OCI-LY3 (cell line): ENCODE measurements at regions not wholly inside any gene's neighbourhood (a gene's known extent, or its start where the extent isn't known, plus 50 kb on each side); places are given as distances from the start of the nearest gene placed in this dataset.

Experiments
- H2AFZ ChIP-seq: fragments of 200-600, 300-600 bp; shearing (Covaris generic); 2 replicates; pipeline ENCODE4 v1.6.0; 2014; ENCODE audit warnings: antibody characterized with exemption, low read depth, low read length
- H3K27ac ChIP-seq: fragments of 200-600, 300-600 bp; sonication (generic); 2 replicates; pipeline ENCODE4 v1.5.1; 2014; ENCODE audit warnings: mild to moderate bottlenecking, low read length, moderate library complexity, mixed read lengths
- H3K27me3 ChIP-seq: fragments of 200-600, 300-600 bp; sonication (generic); 2 replicates; pipeline ENCODE4 v1.6.1; 2014; ENCODE audit warnings: low read depth, low read length, mixed read lengths
- H3K36me3 ChIP-seq: fragments of 200-600, 300-600 bp; sonication (generic); replicated peaks from 2 replicates; pipeline ENCODE3; 2014; ENCODE audit warnings: low read depth, low read length, mixed read lengths
- H3K4me1 ChIP-seq: fragments of 300-600, 200-600 bp; sonication (generic); 2 replicates; pipeline ENCODE4 v1.6.1; 2014; ENCODE audit warnings: low read length, mixed read lengths
- H3K4me2 ChIP-seq: fragments of 200-600, 300-600 bp; sonication (generic); 2 replicates; pipeline ENCODE4 v1.6.1; 2014; ENCODE audit warnings: low read length, mixed read lengths
- H3K4me3 ChIP-seq: fragments of 300-600, 200-600 bp; sonication (generic); 2 replicates; pipeline ENCODE4 v1.5.1; 2014; ENCODE audit warnings: antibody characterized with exemption, mild to moderate bottlenecking, low read length, moderate library complexity
- H3K79me2 ChIP-seq: fragments of 300-600, 200-600 bp; shearing (Covaris generic); 2 replicates; pipeline ENCODE4 v1.6.1; 2014; ENCODE audit warnings: mild to moderate bottlenecking, low read length, mixed read lengths
- H3K9ac ChIP-seq: fragments of 300-600, 200-600 bp; shearing (Covaris generic); 2 replicates; pipeline ENCODE4 v1.6.0; 2014; ENCODE audit warnings: mild to moderate bottlenecking, low read length, moderate library complexity
- H3K9me3 ChIP-seq: fragments of 200-600, 300-600 bp; shearing (Covaris generic); 2 replicates; pipeline ENCODE4 v1.6.1; 2014; ENCODE audit warnings: low read length, mixed read lengths; ENCODE audit not compliant: insufficient read depth
- H4K20me1 ChIP-seq: fragments of 200-600, 300-600 bp; sonication (generic); 2 replicates; pipeline ENCODE4 v1.6.1; 2016; ENCODE audit warnings: low read length, mixed read lengths; ENCODE audit not compliant: insufficient read depth
- EZH2phosphoT487 ChIP-seq: fragments of 200-600 bp; shearing (Covaris generic); IDR thresholded peaks from 2 replicates; pipeline ENCODE4 v1.6.1; 2018; ENCODE audit warnings: antibody characterized with exemption, mixed run types, low read depth
- TF ChIP-seq, protein P1 (sequence below): fragments of 200-600, 300-600 bp; sonication (generic); IDR thresholded peaks from 2 replicates; pipeline ENCODE4 v1.5.1; 2014; ENCODE audit warnings: antibody characterized with exemption, low read length, low read depth

GRCh38 chr6:48429610-48430009 is 318.6 kb upstream of the PTCHD4 start:
- Histone ChIP-seq H3K9me3 (no peaks in the 10 kb centered on the region), H3K27ac (no peak overlapping the region), H3K27me3 (no peaks in the 10 kb centered on the region), H3K9ac (no peak overlapping the region), H3K4me1 (peaks cover 5% of the 10 kb centered on the region), H2AFZ (no peak overlapping the region), H3K36me3 (no peaks in the 10 kb centered on the region), H3K4me2 (no peak overlapping the region), H4K20me1 (no peaks in the 10 kb centered on the region), H3K79me2 (no peaks in the 10 kb centered on the region), H3K4me3 (no peak overlapping the region)
- TF ChIP-seq, protein P1, sequence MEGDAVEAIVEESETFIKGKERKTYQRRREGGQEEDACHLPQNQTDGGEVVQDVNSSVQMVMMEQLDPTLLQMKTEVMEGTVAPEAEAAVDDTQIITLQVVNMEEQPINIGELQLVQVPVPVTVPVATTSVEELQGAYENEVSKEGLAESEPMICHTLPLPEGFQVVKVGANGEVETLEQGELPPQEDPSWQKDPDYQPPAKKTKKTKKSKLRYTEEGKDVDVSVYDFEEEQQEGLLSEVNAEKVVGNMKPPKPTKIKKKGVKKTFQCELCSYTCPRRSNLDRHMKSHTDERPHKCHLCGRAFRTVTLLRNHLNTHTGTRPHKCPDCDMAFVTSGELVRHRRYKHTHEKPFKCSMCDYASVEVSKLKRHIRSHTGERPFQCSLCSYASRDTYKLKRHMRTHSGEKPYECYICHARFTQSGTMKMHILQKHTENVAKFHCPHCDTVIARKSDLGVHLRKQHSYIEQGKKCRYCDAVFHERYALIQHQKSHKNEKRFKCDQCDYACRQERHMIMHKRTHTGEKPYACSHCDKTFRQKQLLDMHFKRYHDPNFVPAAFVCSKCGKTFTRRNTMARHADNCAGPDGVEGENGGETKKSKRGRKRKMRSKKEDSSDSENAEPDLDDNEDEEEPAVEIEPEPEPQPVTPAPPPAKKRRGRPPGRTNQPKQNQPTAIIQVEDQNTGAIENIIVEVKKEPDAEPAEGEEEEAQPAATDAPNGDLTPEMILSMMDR = no peak
- TF ChIP-seq EZH2phosphoT487 = no peak

DNA sequence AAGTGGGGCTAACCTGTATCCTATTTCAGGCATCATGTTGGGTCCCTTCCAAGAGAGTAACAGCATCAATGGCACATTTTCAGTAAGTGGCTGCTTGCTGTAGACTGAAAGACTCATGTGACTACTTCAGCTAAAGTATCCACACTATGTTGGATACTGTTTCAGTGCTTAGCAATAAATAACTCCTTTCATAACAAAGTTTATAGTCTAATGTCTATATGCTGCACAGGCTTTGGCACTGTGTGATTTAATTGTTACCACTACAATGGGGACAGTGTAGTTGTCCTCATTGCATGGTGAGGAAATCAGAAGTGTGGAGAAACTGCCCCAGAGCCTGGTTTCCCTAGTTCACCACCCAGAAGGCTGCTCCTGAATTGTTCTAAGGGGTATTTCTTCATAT is 318.0 kb upstream of the PTCHD4 start:
- H4K20me1 ChIP-seq = no peaks in the 10 kb centered on the region
- no peaks in the 10 kb centered on the region for H3K79me2 ChIP-seq
- no peaks in the 10 kb centered on the region for H3K9me3 ChIP-seq
- H3K4me2 ChIP-seq = no peak overlapping the region
- no peak overlapping the region for H3K27ac ChIP-seq
- no peak overlapping the region for H3K4me3 ChIP-seq
- H3K27me3 ChIP-seq = no peaks in the 10 kb centered on the region
- peaks cover 5% of the 10 kb centered on the region for H3K4me1 ChIP-seq
- no peak overlapping the region for H2AFZ ChIP-seq
- no peaks in the 10 kb centered on the region for H3K36me3 ChIP-seq
- TF ChIP-seq, protein P1 = no peak
- TF ChIP-seq EZH2phosphoT487 = no peak
- H3K9ac ChIP-seq = no peak overlapping the region

DNA sequence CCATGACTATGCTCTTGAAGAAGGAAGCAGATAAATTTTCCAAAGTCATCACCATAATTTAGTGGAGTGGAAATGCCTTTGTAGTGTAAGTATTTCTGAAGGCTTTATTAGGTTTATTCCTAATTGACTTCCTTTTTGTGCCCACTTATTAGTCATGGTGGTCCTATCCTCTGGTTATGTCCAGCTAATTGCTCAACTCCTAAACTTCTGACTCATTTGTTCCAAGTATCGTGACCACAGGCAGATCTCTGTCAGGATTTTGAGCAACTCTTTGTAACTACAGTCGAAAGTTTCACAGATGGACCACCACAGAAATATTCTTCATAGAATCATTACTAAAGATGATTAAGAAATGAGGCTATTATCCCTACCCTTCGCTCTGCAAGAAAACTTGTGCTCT is 315.6 kb upstream of the PTCHD4 start:
- peaks cover 5% of the 10 kb centered on the region for H3K4me1 ChIP-seq
- no peak overlapping the region for H3K9ac ChIP-seq
- no peaks in the 10 kb centered on the region for H3K27me3 ChIP-seq
- H3K9me3 ChIP-seq = peaks cover 11% of the 10 kb centered on the region; the same call in 1 of the 2 replicates
- no peaks in the 10 kb centered on the region for H3K36me3 ChIP-seq
- H4K20me1 ChIP-seq = no peaks in the 10 kb centered on the region
- no peak for TF ChIP-seq EZH2phosphoT487
- TF ChIP-seq, protein P1 = no peak
- no peaks in the 10 kb centered on the region for H3K79me2 ChIP-seq
- H2AFZ ChIP-seq = no peak overlapping the region
- H3K4me2 ChIP-seq = no peak overlapping the region
- no peak overlapping the region for H3K4me3 ChIP-seq
- H3K27ac ChIP-seq = no peak overlapping the region

- Histone ChIP-seq H3K79me2 (no peaks in the 10 kb centered on the region), H2AFZ (no peak overlapping the region), H3K4me3 (no peak overlapping the region), H3K36me3 (no peaks in the 10 kb centered on the region), H3K9me3 (peaks cover 11% of the 10 kb centered on the region; the same call in 1 of the 2 replicates), H3K27me3 (peaks cover 18% of the 10 kb centered on the region), H3K27ac (no peak overlapping the region), H3K9ac (no peak overlapping the region), H4K20me1 (0 out of 2 replicates have a peak, but pooled peaks cover 3% of the 10 kb centered on the region), H3K4me1 (peaks cover 18% of the 10 kb centered on the region), H3K4me2 (no peak overlapping the region)
- TF ChIP-seq, protein P1 = no peak
- TF ChIP-seq EZH2phosphoT487 = no peak
Observed at GRCh38 chr6:48423640-48424365, 312.8 kb upstream of the PTCHD4 start.
